Cardiac fibroblast (primary cell): ENCODE measurements at regions not wholly inside any gene's neighbourhood (a gene's known extent, or its start where the extent isn't known, plus 50 kb on each side); places are given as distances from the start of the nearest gene placed in this dataset.

Source experiments
- DNase-seq, 2 donors: peaks; one replicate each; pipeline versions ENCODE4 v3.0.0 to v3.0.0-alpha.2; 2010; ENCODE audit warnings: low read depth in 2 of 2
- H3K4me3 ChIP-seq, 2 donors: replicated peaks in 1 of 2; 1 replicate in 1 of 2; 2 replicates in 1 of 2; pipeline ENCODE4 v1.5.1; 2011; ENCODE audit warnings: low read depth in 2 of 2, low read length in 2 of 2, mild to moderate bottlenecking in 2 of 2, moderate library complexity in 1 of 2
- CTCF ChIP-seq: IDR thresholded peaks from one replicate; pipeline ENCODE4 v1.5.1; 2011; ENCODE audit warnings: low read depth, mild to moderate bottlenecking, low read length, inconsistent platforms

DNA sequence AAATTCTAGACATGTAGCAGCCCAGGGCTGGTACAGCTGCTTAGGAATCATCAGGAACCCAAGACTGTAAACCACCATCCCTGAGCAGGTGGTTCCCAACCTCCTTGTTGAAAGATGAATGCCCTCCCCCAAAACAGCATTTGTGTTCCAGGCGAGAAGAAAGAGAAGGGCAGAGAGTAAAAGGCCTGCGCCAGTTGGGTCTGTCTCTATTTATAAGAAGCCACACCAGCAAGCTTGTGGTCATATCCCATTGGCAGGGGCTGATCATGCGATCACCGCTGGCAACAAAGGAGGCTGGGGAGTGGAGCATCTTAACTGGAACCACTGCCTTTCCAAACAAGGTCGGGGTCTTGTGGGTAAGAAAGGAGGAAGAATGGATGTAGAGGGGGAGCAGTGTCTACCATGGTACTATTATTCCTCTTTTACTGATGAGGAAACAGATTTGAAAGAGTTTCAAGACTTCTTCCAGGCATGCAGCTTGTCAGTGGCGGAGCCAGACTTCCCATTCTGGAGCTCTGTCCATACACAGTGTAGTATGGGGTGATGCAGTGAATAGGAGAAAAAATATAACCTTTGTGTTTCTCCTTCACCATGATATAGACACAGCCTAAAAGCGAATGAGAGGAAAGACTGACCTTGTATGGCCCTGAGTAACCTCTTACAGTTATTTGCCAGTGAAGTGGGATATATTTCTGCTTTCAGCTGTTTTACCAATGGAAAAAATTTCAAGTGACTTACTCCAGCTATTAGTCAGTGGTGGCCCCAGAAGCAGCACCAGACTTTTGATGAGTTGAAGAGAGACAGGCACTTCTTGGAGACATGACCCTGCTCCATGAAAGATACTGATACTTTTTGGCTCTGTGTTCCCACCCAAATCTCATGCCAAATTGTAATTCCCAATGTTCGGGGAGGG is 222.6 kb downstream of the ABHD5 start:
- TF ChIP-seq CTCF, result no peak
- no peak for DNase-seq

GRCh38 chr3:43914269-43914668 is 223.5 kb downstream of the ABHD5 start:
- TF ChIP-seq CTCF, result no peak
- DNase-seq, result no peak
- H3K4me3 ChIP-seq, result no peak overlapping the region

More for the DNA sequence above, 222.6 kb downstream of the ABHD5 start:
- no peak overlapping the region for H3K4me3 ChIP-seq

- TF ChIP-seq CTCF, result no peak
- H3K4me3 ChIP-seq, result no peak overlapping the region
- DNase-seq, result no peak
These were observed 224.8 kb downstream of the ABHD5 start for GRCh38 chr3:43915546-43915945.

- TF ChIP-seq CTCF, result no peak
- DNase-seq, result no peak
- no peak overlapping the region for H3K4me3 ChIP-seq
These were observed 226.6 kb downstream of the ABHD5 start for GRCh38 chr3:43917361-43917760.

DNA sequence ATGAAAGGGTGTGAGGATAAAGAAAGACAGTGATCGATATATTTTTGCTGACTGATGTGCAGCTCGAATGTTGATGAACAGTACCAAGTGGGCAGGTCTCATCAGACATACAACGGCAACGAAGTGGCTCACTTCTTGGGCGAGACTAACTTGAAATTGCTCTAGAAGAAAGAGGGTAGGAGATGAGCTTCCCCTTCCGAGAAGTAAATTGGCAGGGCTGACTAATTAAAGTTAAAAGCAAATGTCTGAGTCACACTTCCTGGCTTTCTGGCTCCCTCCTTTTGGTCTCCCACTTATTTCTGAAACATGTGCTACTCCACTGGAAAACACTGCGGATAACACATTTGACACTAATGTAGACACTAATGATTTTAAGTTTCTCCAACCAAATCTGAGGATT is 228.3 kb downstream of the ABHD5 start:
- TF ChIP-seq CTCF, result no peak

DNA sequence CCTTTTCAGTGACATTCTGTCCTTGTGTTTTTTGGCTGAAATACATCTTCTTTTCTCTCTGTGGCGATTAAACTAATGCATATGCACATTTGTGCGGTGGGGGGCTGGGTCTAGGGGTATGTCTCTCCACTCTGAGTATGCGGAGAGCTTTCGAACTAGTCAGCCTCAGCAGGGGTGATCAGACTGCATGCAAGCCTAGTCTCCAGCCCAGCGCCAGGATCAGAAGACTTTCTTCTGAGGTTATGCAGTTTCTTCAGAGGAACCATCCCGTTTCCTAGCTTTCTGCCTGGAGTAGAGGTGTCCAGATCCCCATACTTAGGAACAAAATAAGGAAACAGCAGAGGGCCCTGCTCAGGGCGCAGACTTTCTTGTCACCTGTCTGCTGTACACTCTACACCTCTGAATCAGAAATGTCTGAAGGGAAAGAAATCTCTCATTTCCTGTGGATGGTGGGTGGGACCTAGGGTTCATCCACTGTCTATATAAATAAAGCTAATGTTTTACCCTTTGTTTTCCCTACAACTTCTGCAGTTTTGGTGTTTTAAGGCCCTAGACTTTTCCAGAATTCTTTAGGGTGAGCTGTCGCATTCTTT is 230.4 kb downstream of the ABHD5 start:
- DNase-seq, result no peak
- TF ChIP-seq CTCF, result no peak
- no peak overlapping the region for H3K4me3 ChIP-seq

More for the DNA sequence above, 228.3 kb downstream of the ABHD5 start:
- no peak overlapping the region for H3K4me3 ChIP-seq
- DNase-seq, result peak; percentile 6 to 10
